ENCODE measurements at regions not wholly inside any gene's neighbourhood (a gene's known extent, or its start where the extent isn't known, plus 50 kb on each side); places are given as distances from the start of the nearest gene placed in this dataset.

DNA sequence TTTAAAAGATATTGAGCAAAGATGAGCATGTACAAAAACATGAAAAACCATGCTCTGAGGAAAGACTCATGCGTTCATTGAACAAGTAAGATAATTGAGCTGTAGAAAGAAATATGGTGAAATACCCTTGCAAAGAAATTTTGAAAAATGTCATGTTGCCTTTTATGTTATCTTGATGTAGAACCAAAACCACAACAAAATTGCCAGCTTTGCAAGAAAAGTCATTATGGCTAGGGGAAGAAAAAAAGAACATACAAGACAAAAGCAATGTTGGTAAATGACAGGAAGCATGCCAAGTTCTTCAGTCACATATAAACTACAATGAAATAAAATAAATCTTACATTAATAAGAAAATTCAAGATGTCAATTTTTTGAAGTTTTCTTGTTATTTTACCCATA is 368.0 kb downstream of the IRX1 start:
- no peaks in the 10 kb centered on the region for H3K4me1 ChIP-seq (ENCODE audit: control insufficient read depth, insufficient read depth, low read length)
- Mint-ChIP-seq H3K4me1 (no peaks in the 10 kb centered on the region), H3K9me3 (no peaks in the 10 kb centered on the region), H3K27ac (no peak overlapping the region), H3K36me3 (ENCODE audit: low read depth) (no peaks in the 10 kb centered on the region), H3K27me3 (ENCODE audit: insufficient read depth) (no peaks in the 10 kb centered on the region), H3K4me3 (no peak overlapping the region)
- H3K9me3 ChIP-seq (ENCODE audit: control insufficient read depth, low read length) = no peaks in the 10 kb centered on the region
- no peaks in the 10 kb centered on the region for H3K27me3 ChIP-seq (ENCODE audit: control insufficient read depth, insufficient read depth, low read length, poor library complexity, severe bottlenecking)
- TF ChIP-seq, protein P1, sequence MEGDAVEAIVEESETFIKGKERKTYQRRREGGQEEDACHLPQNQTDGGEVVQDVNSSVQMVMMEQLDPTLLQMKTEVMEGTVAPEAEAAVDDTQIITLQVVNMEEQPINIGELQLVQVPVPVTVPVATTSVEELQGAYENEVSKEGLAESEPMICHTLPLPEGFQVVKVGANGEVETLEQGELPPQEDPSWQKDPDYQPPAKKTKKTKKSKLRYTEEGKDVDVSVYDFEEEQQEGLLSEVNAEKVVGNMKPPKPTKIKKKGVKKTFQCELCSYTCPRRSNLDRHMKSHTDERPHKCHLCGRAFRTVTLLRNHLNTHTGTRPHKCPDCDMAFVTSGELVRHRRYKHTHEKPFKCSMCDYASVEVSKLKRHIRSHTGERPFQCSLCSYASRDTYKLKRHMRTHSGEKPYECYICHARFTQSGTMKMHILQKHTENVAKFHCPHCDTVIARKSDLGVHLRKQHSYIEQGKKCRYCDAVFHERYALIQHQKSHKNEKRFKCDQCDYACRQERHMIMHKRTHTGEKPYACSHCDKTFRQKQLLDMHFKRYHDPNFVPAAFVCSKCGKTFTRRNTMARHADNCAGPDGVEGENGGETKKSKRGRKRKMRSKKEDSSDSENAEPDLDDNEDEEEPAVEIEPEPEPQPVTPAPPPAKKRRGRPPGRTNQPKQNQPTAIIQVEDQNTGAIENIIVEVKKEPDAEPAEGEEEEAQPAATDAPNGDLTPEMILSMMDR (conservative IDR thresholded peaks at IDR 0.05) = no peak
- WGBS, 2 experiments (ENCODE audit: insufficient coverage in 1 of 2, insufficient read length in 1 of 2) = 94% methylated on average over 1 of the region's 1 CpG; no CpG with 5 or more reads in 1 of the 2 experiments
- no peaks in the 10 kb centered on the region for H3K36me3 ChIP-seq (ENCODE audit: control insufficient read depth, insufficient read depth, low read length)
- no peak for DNase-seq
- no peak overlapping the region for H3K4me3 ChIP-seq (ENCODE audit: low read length)
- no peak overlapping the region for H3K9ac ChIP-seq (ENCODE audit: extremely low read depth, low read length, poor library complexity, severe bottlenecking)
- no peak overlapping the region for H3K27ac ChIP-seq (ENCODE audit: low read depth, low read length)

DNA sequence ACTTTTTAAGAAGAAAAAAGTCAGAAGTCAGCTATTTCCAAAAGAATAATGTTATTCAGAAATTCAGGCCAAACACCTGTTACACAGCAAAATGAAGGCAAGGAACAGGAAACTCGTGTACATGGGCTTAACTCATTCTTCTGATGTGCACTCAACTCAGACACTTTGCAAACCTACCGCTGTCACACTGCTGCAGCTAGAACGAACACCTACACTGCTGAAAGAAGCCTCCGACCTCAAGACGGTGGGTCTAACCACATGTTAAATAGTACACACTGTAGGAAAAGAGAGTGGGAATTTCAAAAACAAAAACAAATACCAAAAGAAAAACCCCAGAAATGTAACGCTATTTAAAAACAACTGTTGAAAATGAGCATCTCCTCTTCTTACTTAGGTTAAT is 384.5 kb downstream of the IRX1 start:
- H3K27ac ChIP-seq (ENCODE audit: low read depth, low read length) = no peak overlapping the region
- no peaks in the 10 kb centered on the region for H3K4me1 Mint-ChIP-seq
- no peaks in the 10 kb centered on the region for H3K27me3 ChIP-seq (ENCODE audit: control insufficient read depth, insufficient read depth, low read length, poor library complexity, severe bottlenecking)
- no peak for DNase-seq
- no peak overlapping the region for H3K27ac Mint-ChIP-seq
- H3K9ac ChIP-seq (ENCODE audit: extremely low read depth, low read length, poor library complexity, severe bottlenecking) = no peak overlapping the region
- H3K4me3 ChIP-seq (ENCODE audit: low read length) = no peak overlapping the region
- no peaks in the 10 kb centered on the region for H3K4me1 ChIP-seq (ENCODE audit: control insufficient read depth, insufficient read depth, low read length)
- no peaks in the 10 kb centered on the region for H3K36me3 Mint-ChIP-seq (ENCODE audit: low read depth)
- H3K9me3 Mint-ChIP-seq = peaks cover 8% of the 10 kb centered on the region
- 94% methylated on average over 6 of the region's 6 CpGs; no CpG with 5 or more reads in 1 of the 2 experiments for WGBS, 2 experiments (ENCODE audit: insufficient coverage in 1 of 2, insufficient read length in 1 of 2)
- H3K9me3 ChIP-seq (ENCODE audit: control insufficient read depth, low read length) = peaks cover 10% of the 10 kb centered on the region
- no peak overlapping the region for H3K4me3 Mint-ChIP-seq
- no peaks in the 10 kb centered on the region for H3K36me3 ChIP-seq (ENCODE audit: control insufficient read depth, insufficient read depth, low read length)
- TF ChIP-seq, protein P1 (conservative IDR thresholded peaks at IDR 0.05) = no peak
- no peaks in the 10 kb centered on the region for H3K27me3 Mint-ChIP-seq (ENCODE audit: insufficient read depth)

DNA sequence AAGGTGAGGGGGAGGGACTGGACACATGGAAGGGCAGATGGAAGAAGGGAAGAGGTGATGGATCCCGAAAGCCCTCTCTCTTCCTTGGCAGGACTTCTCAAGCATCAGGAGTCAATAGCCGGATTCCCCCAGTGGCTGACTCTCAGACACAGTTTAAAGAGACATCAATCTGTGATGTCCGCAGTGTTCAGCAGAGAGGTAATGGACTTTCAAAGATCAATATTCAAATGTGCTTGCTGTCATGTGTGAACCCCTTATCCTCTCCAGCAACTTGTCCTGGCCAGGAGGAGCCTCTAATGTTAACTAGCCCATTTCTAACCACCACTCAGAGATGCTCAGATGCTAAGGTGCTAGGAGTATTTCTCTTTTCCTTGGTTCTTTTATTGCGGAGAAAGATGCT is 392.2 kb downstream of the IRX1 start:
- H3K36me3 ChIP-seq (ENCODE audit: control insufficient read depth, insufficient read depth, low read length) = no peaks in the 10 kb centered on the region
- WGBS, 2 experiments (ENCODE audit: insufficient coverage in 1 of 2, insufficient read length in 1 of 2) = 86 to 91% methylated on average over 1 to 4 of the region's 4 CpGs
- H3K27ac ChIP-seq (ENCODE audit: low read depth, low read length) = no peak overlapping the region
- no peak overlapping the region for H3K9ac ChIP-seq (ENCODE audit: extremely low read depth, low read length, poor library complexity, severe bottlenecking)
- no peaks in the 10 kb centered on the region for H3K4me1 ChIP-seq (ENCODE audit: control insufficient read depth, insufficient read depth, low read length)
- Mint-ChIP-seq H3K27ac (no peak overlapping the region), H3K27me3 (ENCODE audit: insufficient read depth) (no peaks in the 10 kb centered on the region), H3K9me3 (peaks cover 11% of the 10 kb centered on the region), H3K4me3 (no peak overlapping the region), H3K4me1 (no peaks in the 10 kb centered on the region), H3K36me3 (ENCODE audit: low read depth) (no peaks in the 10 kb centered on the region)
- no peak for DNase-seq
- H3K9me3 ChIP-seq (ENCODE audit: control insufficient read depth, low read length) = peaks cover 8% of the 10 kb centered on the region
- no peak overlapping the region for H3K4me3 ChIP-seq (ENCODE audit: low read length)
- no peaks in the 10 kb centered on the region for H3K27me3 ChIP-seq (ENCODE audit: control insufficient read depth, insufficient read depth, low read length, poor library complexity, severe bottlenecking)
- TF ChIP-seq, protein P1 (conservative IDR thresholded peaks at IDR 0.05) = no peak

Measured in endodermal cell (in vitro differentiated cells).